ENCODE measurements at regions not wholly inside any gene's neighbourhood (a gene's known extent, or its start where the extent isn't known, plus 50 kb on each side); places are given as distances from the start of the nearest gene placed in this dataset.

DNA sequence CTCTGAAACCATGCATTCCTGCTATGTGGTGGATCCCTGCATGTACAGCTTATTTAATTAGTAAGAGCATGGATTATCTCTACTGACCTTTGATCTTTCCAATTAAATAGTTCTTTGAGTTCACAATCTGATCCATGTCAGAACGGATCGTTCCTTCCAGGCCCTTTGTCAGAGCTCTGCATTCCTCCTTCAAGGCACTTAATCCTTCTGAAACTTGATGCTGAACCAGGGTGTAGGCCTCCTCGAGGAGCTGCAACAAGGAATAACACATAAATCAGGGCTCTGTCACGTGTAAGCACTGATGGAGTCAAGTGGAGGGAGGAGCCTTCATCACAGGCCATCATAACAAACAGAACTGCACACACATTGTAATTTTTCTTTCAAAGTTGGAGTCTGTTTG is 68.4 kb upstream of the EDEM3 start:
- no CpG with 5 or more reads among the region's 4 CpGs for WGBS (ENCODE audit: extremely low coverage, insufficient coverage, insufficient read length)
- no peak overlapping the region for H3K9ac ChIP-seq (ENCODE audit: low read length)
- no peak overlapping the region for H3K18ac ChIP-seq (ENCODE audit: low read length)
- H3K14ac ChIP-seq (ENCODE audit: low read length) = no peak overlapping the region
- no peak overlapping the region for H3K27ac ChIP-seq (ENCODE audit: low read depth, low read length)
- H2AFZ ChIP-seq (ENCODE audit: insufficient read depth, low read length, poor library complexity) = no peak overlapping the region
- no peak overlapping the region for H2AK5ac ChIP-seq (ENCODE audit: low read length)
- no peak overlapping the region for H2BK12ac ChIP-seq (ENCODE audit: low read length)
- H3K4me2 ChIP-seq (ENCODE audit: low read length) = no peak overlapping the region
- no peak for DNase-seq
- no peak overlapping the region for H4K91ac ChIP-seq (ENCODE audit: low read depth, low read length)
- H3K79me1 ChIP-seq (ENCODE audit: low read length) = peaks cover 7% of the 10 kb centered on the region
- H3K4me1 ChIP-seq (ENCODE audit: control insufficient read depth in 1 of 2, insufficient read depth in 2 of 2, low read length in 2 of 2) = peaks cover 5 to 7% of the 10 kb centered on the region in 2 experiments
- no peak overlapping the region for H3K4ac ChIP-seq (ENCODE audit: low read depth, low read length)
- H3K4me3 ChIP-seq (ENCODE audit: low read depth, low read length) = no peak overlapping the region
- no peak overlapping the region for H2BK120ac ChIP-seq (ENCODE audit: insufficient read depth, low read length, poor library complexity)
- H3K27me3 ChIP-seq (ENCODE audit: insufficient read depth, low read length) = no peaks in the 10 kb centered on the region
- H3K79me2 ChIP-seq (ENCODE audit: control insufficient read depth, insufficient read depth, low read length, poor library complexity) = no peaks in the 10 kb centered on the region
- H4K8ac ChIP-seq (ENCODE audit: low read depth, low read length) = no peak overlapping the region
- H3K36me3 ChIP-seq (ENCODE audit: control insufficient read depth in 1 of 2, insufficient read depth in 2 of 2, low read length in 2 of 2) = peaks cover 0 to 2% of the 10 kb centered on the region in 2 experiments
- no peak overlapping the region for H2BK5ac ChIP-seq (ENCODE audit: low read depth, low read length, poor library complexity)
- no peaks in the 10 kb centered on the region for H3K9me3 ChIP-seq (ENCODE audit: insufficient read depth, low read depth, low read length)
- H3K23ac ChIP-seq (ENCODE audit: low read length) = no peak overlapping the region
- no peak overlapping the region for H4K12ac ChIP-seq (ENCODE audit: low read depth, low read length)

DNA sequence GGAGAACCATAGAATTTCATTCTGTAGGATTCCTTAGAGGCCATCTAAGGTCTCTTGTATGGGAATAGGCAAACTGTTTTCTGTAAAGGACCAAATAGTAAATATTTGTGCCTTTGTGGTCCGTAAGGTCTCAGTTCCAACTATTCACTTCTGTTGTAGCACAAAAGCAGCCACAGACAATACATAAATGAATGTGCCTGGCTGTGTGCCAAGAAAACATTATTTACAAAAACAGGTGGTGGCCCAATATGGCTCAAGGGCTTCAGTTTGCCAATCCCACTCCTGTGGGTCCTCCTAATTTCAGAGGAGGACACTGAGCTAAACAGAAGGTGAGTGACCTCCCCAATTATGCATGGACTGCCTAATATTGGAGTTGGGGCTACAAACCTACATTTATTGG is 67.6 kb upstream of the EDEM3 start:
- Histone ChIP-seq H3K14ac (ENCODE audit: low read length) (no peak overlapping the region), H4K8ac (ENCODE audit: low read depth, low read length) (no peak overlapping the region), H3K79me2 (ENCODE audit: control insufficient read depth, insufficient read depth, low read length, poor library complexity) (no peaks in the 10 kb centered on the region), H3K27ac (ENCODE audit: low read depth, low read length) (no peak overlapping the region), H3K79me1 (ENCODE audit: low read length) (peaks cover 4% of the 10 kb centered on the region), H2AFZ (ENCODE audit: insufficient read depth, low read length, poor library complexity) (no peak overlapping the region), H3K36me3 (ENCODE audit: control insufficient read depth in 1 of 2, insufficient read depth in 2 of 2, low read length in 2 of 2) (peaks cover 0 to 2% of the 10 kb centered on the region in 2 experiments), H3K4me1 (ENCODE audit: control insufficient read depth in 1 of 2, insufficient read depth in 2 of 2, low read length in 2 of 2) (peaks cover 3 to 4% of the 10 kb centered on the region in 2 experiments), H2AK5ac (ENCODE audit: low read length) (no peak overlapping the region), H3K18ac (ENCODE audit: low read length) (no peak overlapping the region), H3K27me3 (ENCODE audit: insufficient read depth, low read length) (no peaks in the 10 kb centered on the region), H4K12ac (ENCODE audit: low read depth, low read length) (no peak overlapping the region), H3K23ac (ENCODE audit: low read length) (no peak overlapping the region), H3K4me3 (ENCODE audit: low read depth, low read length) (no peak overlapping the region), H3K4ac (ENCODE audit: low read depth, low read length) (no peak overlapping the region), H2BK120ac (ENCODE audit: insufficient read depth, low read length, poor library complexity) (no peak overlapping the region), H3K4me2 (ENCODE audit: low read length) (no peak overlapping the region), H3K9me3 (ENCODE audit: insufficient read depth, low read depth, low read length) (no peaks in the 10 kb centered on the region), H2BK5ac (ENCODE audit: low read depth, low read length, poor library complexity) (no peak overlapping the region), H2BK12ac (ENCODE audit: low read length) (no peak overlapping the region), H4K91ac (ENCODE audit: low read depth, low read length) (no peak overlapping the region), H3K9ac (ENCODE audit: low read length) (no peak overlapping the region)
- DNase-seq = no peak
- WGBS (ENCODE audit: extremely low coverage, insufficient coverage, insufficient read length) = no CpG with 5 or more reads among the region's 1 CpG

GRCh38 chr1:184821658-184822057 is 67.0 kb upstream of the EDEM3 start:
- Histone ChIP-seq H3K36me3 (ENCODE audit: control insufficient read depth in 1 of 2, insufficient read depth in 2 of 2, low read length in 2 of 2) (peaks cover 0 to 2% of the 10 kb centered on the region in 2 experiments), H4K8ac (ENCODE audit: low read depth, low read length) (no peak overlapping the region), H2BK12ac (ENCODE audit: low read length) (peak overlapping the region; percentile 66), H2BK5ac (ENCODE audit: low read depth, low read length, poor library complexity) (peak overlapping the region; percentile 53), H3K9ac (ENCODE audit: low read length) (no peak overlapping the region), H3K79me2 (ENCODE audit: control insufficient read depth, insufficient read depth, low read length, poor library complexity) (no peaks in the 10 kb centered on the region), H3K23ac (ENCODE audit: low read length) (no peak overlapping the region), H2AK5ac (ENCODE audit: low read length) (peak overlapping the region; percentile 73), H3K18ac (ENCODE audit: low read length) (peak overlapping the region; percentile 60), H2BK120ac (ENCODE audit: insufficient read depth, low read length, poor library complexity) (no peak overlapping the region), H4K91ac (ENCODE audit: low read depth, low read length) (no peak overlapping the region), H3K9me3 (ENCODE audit: insufficient read depth, low read depth, low read length) (peaks cover 2% of the 10 kb centered on the region), H3K27ac (ENCODE audit: low read depth, low read length) (no peak overlapping the region), H3K4me3 (ENCODE audit: low read depth, low read length) (no peak overlapping the region), H3K4me1 (ENCODE audit: control insufficient read depth in 1 of 2, insufficient read depth in 2 of 2, low read length in 2 of 2) (no peaks in the 10 kb centered on the region), H3K79me1 (ENCODE audit: low read length) (peaks cover 2% of the 10 kb centered on the region), H3K4ac (ENCODE audit: low read depth, low read length) (no peak overlapping the region), H2AFZ (ENCODE audit: insufficient read depth, low read length, poor library complexity) (peak overlapping the region; percentile 45), H3K27me3 (ENCODE audit: insufficient read depth, low read length) (no peaks in the 10 kb centered on the region), H4K12ac (ENCODE audit: low read depth, low read length) (no peak overlapping the region), H3K14ac (ENCODE audit: low read length) (peak overlapping the region; percentile 45), H3K4me2 (ENCODE audit: low read length) (no peak overlapping the region)
- no CpG with 5 or more reads among the region's 4 CpGs for WGBS (ENCODE audit: extremely low coverage, insufficient coverage, insufficient read length)
- DNase-seq = no peak

DNA sequence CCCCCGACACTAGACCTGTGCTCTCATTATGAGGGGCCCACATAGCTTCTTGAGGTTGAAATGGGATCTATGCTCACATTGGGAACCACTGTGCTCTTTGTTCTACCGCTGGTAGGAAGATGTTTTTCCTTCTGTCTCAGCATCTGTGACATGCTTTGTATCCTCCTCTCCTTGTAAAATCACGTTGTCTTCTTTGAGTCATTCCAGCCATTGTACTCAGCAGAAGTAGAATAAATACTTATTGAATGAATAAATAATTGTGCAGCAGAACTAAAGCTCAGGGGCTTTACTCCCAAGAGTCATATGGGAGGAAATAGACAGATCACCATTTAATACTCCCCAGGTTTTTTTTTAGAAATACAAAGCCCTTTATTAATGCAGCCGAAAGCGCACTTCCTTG is 66.3 kb upstream of the EDEM3 start:
- Histone ChIP-seq H3K14ac (ENCODE audit: low read length) (no peak overlapping the region), H3K4me2 (ENCODE audit: low read length) (no peak overlapping the region), H4K8ac (ENCODE audit: low read depth, low read length) (no peak overlapping the region), H2AK5ac (ENCODE audit: low read length) (no peak overlapping the region), H3K18ac (ENCODE audit: low read length) (no peak overlapping the region), H4K91ac (ENCODE audit: low read depth, low read length) (no peak overlapping the region), H3K27me3 (ENCODE audit: insufficient read depth, low read length) (no peaks in the 10 kb centered on the region), H3K9me3 (ENCODE audit: insufficient read depth, low read depth, low read length) (peaks cover 2% of the 10 kb centered on the region), H2BK5ac (ENCODE audit: low read depth, low read length, poor library complexity) (no peak overlapping the region), H3K4me3 (ENCODE audit: low read depth, low read length) (no peak overlapping the region), H4K12ac (ENCODE audit: low read depth, low read length) (no peak overlapping the region), H3K27ac (ENCODE audit: low read depth, low read length) (no peak overlapping the region), H3K23ac (ENCODE audit: low read length) (no peak overlapping the region), H3K79me1 (ENCODE audit: low read length) (peaks cover 1% of the 10 kb centered on the region), H3K79me2 (ENCODE audit: control insufficient read depth, insufficient read depth, low read length, poor library complexity) (no peaks in the 10 kb centered on the region), H2AFZ (ENCODE audit: insufficient read depth, low read length, poor library complexity) (no peak overlapping the region), H3K9ac (ENCODE audit: low read length) (no peak overlapping the region), H2BK120ac (ENCODE audit: insufficient read depth, low read length, poor library complexity) (no peak overlapping the region), H3K4me1 (ENCODE audit: control insufficient read depth in 1 of 2, insufficient read depth in 2 of 2, low read length in 2 of 2) (no peaks in the 10 kb centered on the region), H3K4ac (ENCODE audit: low read depth, low read length) (no peak overlapping the region), H3K36me3 (ENCODE audit: control insufficient read depth in 1 of 2, insufficient read depth in 2 of 2, low read length in 2 of 2) (peaks cover 0 to 2% of the 10 kb centered on the region in 2 experiments), H2BK12ac (ENCODE audit: low read length) (no peak overlapping the region)
- DNase-seq = no peak
- no CpG with 5 or more reads among the region's 5 CpGs for WGBS (ENCODE audit: extremely low coverage, insufficient coverage, insufficient read length)

Measured in trophoblast cell (in vitro differentiated cells and primary cell).